Rectal smooth muscle tissue (tissue), 1 donor: ENCODE measurements at regions not wholly inside any gene's neighbourhood (a gene's known extent, or its start where the extent isn't known, plus 50 kb on each side); places are given as distances from the start of the nearest gene placed in this dataset.

Experiments used
- H3K27ac ChIP-seq: one replicate; pipeline ENCODE4 v1.7.0; 2013; ENCODE audit warnings: low read depth, low read length, inconsistent platforms
- H3K27me3 ChIP-seq: one replicate; pipeline ENCODE4 v1.7.0; 2013; ENCODE audit warnings: low read length; ENCODE audit not compliant: control insufficient read depth, insufficient read depth
- H3K36me3 ChIP-seq: one replicate; pipeline ENCODE4 v1.7.0; 2013; ENCODE audit warnings: low read length; ENCODE audit not compliant: control insufficient read depth, insufficient read depth
- H3K4me1 ChIP-seq: one replicate; pipeline ENCODE4 v1.7.0; 2013; ENCODE audit warnings: low read length; ENCODE audit not compliant: control insufficient read depth, insufficient read depth
- H3K4me3 ChIP-seq: one replicate; pipeline ENCODE4 v1.7.0; 2013; ENCODE audit warnings: low read length
- H3K9ac ChIP-seq: one replicate; pipeline ENCODE4 v1.7.0; 2013; ENCODE audit warnings: low read length

DNA sequence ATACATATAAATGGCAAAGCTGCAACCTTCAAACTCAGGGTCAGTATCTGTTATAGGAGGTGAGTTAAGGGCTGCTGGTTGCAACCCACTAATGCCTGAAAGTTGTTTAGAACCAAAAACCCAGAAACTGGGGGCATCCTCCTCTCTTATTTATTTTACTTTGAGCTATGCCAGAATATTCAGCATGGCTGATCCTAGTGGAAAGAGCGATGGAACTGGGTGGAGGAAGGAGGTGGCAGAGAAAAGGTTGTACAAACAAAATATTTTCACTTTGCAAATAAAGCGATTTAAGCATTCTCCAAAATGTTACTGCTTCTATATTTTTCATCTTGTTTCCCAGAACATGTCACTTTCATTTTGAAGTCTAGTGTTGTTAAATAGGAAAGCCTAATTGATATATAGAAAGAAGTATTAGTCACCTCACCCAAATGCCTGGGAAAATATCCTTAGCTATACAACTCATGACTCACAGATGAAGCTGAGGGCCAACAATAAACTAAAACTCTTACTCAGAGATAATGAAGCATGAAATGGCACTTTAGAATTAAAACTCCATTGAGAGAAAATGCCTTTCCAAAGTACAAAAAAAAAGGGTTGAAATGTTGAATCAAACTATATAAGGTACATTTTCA, 251.4 kb upstream of the UBE2E3 start:
- H3K9ac ChIP-seq, result no peak overlapping the region
- no peaks in the 10 kb centered on the region for H3K27me3 ChIP-seq
- no peaks in the 10 kb centered on the region for H3K36me3 ChIP-seq
- no peaks in the 10 kb centered on the region for H3K4me1 ChIP-seq
- H3K4me3 ChIP-seq, result no peak overlapping the region
- H3K27ac ChIP-seq, result no peak overlapping the region

DNA sequence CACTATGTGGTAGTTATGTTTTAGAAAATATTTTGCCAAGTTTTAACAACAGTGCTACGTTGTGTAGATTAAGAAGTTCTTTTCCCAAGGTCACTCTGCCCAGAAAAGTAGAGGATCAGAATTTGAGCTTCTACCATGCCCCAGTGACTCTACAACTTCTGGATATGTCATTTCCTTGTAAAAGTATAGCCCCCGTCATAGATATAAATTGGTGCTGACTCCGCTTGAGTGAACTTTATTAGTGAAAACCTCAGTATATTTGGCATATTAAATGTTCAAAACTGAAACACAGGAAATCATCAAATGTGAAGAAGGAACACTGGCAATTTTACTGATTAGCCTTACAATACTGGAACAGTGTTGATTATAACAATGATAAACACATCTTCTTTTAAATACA, 256.7 kb upstream of the UBE2E3 start:
- Histone ChIP-seq H3K9ac (no peak overlapping the region), H3K36me3 (no peaks in the 10 kb centered on the region), H3K4me3 (no peak overlapping the region), H3K27ac (no peak overlapping the region), H3K27me3 (no peaks in the 10 kb centered on the region), H3K4me1 (no peaks in the 10 kb centered on the region)

DNA sequence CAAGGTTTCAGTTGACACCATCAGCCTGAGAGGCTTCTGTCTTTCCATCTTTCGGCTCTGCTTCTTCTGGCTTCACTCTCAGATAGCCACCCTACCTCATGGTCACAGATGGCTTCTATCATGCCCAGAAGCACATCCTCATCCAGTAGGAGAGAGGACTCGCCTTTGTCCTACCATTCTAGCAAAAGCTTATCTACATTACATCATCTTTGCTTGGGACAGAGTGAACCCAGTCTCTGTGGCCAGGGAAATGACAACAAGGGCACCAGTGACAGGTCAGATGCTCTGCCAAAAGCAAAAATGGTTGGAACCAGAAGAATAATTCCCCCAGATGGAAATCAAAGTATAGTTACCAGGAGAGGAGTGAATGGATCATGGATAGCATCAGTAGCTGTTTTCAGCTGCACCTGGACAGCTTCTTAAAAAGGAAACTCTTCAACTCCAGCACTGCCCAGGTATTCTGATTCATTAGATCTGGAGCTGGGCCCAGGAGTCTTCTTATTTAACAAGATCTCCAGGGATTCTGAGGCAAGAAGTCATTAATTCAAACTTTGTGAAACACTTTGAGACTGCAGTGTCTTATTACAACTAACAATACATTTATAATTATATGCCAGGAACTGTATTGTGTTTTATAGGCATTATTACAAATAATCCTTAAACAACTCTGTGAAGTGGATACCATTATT, 257.7 kb upstream of the UBE2E3 start:
- Histone ChIP-seq H3K27me3 (no peaks in the 10 kb centered on the region), H3K4me1 (no peaks in the 10 kb centered on the region), H3K9ac (no peak overlapping the region), H3K4me3 (no peak overlapping the region), H3K36me3 (no peaks in the 10 kb centered on the region), H3K27ac (no peak overlapping the region)

DNA sequence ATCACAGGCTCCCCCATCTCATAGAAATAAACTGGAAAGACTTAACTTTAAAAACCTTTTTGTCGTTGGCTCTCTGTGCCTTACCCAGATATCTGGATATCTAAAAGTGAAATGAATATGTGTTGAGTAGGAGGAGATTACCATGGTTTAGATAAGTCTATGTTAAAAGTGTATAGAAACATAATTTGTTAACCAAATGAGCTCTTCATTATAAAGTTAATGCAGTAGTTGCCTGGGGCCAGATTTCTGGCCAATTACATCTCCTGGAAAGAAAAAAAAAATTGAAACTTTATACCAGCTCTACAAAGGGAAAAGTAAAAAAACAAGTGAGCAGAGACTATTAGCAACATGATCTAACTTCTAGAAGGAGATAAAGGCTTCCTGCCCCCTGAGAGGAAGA, 259.6 kb upstream of the UBE2E3 start:
- Histone ChIP-seq H3K27me3 (no peaks in the 10 kb centered on the region), H3K9ac (no peak overlapping the region), H3K4me3 (no peak overlapping the region), H3K36me3 (no peaks in the 10 kb centered on the region), H3K27ac (no peak overlapping the region), H3K4me1 (no peaks in the 10 kb centered on the region)

DNA sequence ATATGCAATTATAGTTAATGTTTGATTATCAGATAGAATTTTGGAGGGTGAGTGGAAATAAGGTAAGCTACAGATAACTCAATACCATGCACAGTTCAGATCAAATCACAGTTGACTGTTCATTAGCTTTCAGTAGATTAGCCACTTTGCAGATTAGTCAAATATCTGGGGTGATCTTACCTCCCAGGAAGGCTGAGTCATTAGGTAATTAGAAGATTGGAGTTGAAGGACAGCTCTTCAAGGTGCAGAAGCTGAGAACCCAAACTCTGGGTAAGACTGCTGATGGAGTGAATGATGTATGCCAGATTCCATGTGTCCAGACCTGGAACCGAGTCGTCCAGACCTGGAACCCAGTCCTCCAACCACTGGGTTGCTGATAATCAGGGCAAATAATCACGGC, 262.8 kb upstream of the UBE2E3 start:
- no peak overlapping the region for H3K4me3 ChIP-seq
- H3K27ac ChIP-seq, result no peak overlapping the region
- H3K36me3 ChIP-seq, result no peaks in the 10 kb centered on the region
- H3K4me1 ChIP-seq, result no peaks in the 10 kb centered on the region
- H3K9ac ChIP-seq, result no peak overlapping the region
- H3K27me3 ChIP-seq, result peaks cover 2% of the 10 kb centered on the region

DNA sequence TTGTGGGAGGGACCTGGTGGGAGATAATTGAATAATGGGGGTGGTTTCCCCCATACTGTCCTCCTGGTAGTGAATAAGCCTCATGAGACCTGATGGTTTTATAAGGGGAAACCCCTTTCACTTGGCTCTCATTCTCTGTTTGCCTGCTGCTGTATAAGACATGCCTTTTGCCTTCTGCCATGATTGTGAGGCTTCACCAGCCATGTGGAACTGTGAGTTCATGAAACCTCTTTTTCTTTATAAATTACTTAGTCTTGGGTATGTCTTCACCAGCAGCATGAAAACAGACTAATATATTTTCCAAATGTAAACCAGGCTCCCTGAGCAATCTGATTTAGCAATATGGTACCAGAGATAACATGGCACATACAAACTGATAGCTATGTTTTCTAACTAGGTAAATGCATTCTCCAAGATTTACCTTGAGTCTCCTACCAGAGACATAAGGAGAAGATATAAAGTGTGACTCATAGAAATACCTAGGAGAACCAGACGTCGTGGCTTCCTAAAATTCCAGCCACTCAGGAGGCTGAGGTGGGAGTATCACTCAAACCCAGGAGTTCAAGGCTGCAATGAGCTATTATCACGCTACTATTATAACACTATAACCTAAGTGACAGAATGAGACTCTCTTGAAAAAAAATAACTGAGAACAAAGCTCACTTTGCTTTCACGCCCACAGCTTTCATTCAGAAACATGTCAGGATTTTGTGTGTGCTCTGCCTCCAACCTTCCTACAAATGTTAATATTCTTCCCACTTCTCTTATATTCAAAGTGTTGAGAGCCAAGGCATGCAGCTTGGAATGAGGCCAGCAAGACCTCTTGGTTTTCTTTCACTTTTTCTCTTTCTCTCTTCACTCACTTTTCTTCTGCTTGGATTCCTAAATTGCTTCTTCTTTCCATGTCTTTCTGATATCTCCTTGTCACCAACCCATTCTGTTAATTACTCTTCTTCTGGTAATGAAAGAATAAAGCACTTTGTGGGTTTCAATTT, 263.9 kb upstream of the UBE2E3 start:
- Histone ChIP-seq H3K4me3 (no peak overlapping the region), H3K4me1 (no peaks in the 10 kb centered on the region), H3K27me3 (peaks cover 2% of the 10 kb centered on the region), H3K9ac (no peak overlapping the region), H3K36me3 (no peaks in the 10 kb centered on the region), H3K27ac (no peak overlapping the region)

DNA sequence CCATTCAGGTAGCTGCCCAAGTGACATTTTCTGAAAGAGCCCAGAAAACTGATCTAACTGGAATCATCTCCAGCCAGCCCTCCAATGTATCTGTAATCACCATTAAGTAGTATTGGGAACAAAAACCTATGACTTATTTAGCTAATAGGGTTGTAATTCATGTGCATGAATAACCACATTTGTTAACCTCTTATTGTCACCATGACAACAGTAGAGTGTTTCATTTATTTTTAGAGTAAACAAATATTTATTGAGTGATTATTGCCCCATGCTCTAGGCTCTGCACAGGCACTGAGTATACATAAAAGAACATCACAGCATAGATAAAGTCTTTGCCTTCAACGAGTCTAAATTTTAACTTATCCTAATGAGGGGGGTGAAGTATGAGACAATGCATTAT, 265.4 kb upstream of the UBE2E3 start:
- H3K36me3 ChIP-seq, result no peaks in the 10 kb centered on the region
- H3K27me3 ChIP-seq, result peaks cover 2% of the 10 kb centered on the region
- no peak overlapping the region for H3K4me3 ChIP-seq
- H3K27ac ChIP-seq, result no peak overlapping the region
- no peak overlapping the region for H3K9ac ChIP-seq
- no peaks in the 10 kb centered on the region for H3K4me1 ChIP-seq

DNA sequence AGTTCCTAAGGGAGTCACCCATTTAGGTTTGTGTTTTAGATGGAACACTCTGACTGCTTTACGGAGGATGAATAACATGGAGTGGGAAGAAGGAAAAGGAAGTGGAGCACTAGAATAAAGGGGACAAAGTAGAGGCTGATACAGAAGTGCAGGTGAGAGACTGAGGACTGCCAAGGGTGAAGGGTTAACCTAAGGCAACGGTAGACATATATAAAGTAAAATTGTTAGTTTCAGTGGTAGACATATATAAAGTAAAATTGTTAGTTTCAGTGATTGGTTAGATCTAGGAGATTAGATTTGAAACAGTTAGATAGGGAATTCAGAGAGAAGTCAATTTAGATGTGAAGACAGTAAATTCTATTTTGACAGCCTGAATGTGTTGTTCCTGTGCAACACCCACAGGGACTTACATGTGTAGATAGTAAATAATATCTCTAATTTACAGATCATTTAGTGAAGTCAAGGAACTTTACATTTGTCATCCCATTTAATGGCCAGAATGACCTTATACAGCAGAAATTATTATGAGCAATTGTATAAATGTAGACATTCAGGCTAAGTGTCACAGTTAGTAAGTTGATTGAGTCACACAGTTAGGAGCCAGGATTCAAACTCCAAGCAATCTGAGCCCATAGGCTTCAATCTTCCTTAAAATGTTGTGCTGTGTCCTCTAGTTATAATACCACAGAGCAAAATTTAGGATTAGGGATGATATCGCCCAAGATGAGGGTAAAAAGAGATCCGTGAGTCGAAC, 270.8 kb upstream of the UBE2E3 start:
- Histone ChIP-seq H3K4me3 (no peak overlapping the region), H3K4me1 (no peaks in the 10 kb centered on the region), H3K27me3 (peaks cover 2% of the 10 kb centered on the region), H3K9ac (no peak overlapping the region), H3K27ac (no peak overlapping the region), H3K36me3 (no peaks in the 10 kb centered on the region)

DNA sequence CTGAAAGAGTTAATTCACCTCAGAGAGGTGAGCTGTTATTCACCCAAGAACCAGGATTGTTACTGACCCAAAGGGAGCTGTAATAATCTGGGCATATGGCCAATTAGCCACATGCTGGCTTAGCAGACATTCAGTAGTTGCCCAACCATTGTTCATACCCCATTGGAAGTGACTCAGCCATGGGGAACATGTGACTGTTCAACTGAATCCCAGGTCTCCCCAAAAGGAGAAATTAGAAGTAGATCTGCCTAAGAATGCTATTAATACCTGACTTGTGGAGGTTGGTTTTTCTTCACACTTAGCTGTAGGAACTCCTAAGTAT, 272.6 kb upstream of the UBE2E3 start:
- H3K4me3 ChIP-seq, result no peak overlapping the region
- no peaks in the 10 kb centered on the region for H3K27me3 ChIP-seq
- H3K27ac ChIP-seq, result no peak overlapping the region
- H3K4me1 ChIP-seq, result no peaks in the 10 kb centered on the region
- no peak overlapping the region for H3K9ac ChIP-seq
- H3K36me3 ChIP-seq, result no peaks in the 10 kb centered on the region

DNA sequence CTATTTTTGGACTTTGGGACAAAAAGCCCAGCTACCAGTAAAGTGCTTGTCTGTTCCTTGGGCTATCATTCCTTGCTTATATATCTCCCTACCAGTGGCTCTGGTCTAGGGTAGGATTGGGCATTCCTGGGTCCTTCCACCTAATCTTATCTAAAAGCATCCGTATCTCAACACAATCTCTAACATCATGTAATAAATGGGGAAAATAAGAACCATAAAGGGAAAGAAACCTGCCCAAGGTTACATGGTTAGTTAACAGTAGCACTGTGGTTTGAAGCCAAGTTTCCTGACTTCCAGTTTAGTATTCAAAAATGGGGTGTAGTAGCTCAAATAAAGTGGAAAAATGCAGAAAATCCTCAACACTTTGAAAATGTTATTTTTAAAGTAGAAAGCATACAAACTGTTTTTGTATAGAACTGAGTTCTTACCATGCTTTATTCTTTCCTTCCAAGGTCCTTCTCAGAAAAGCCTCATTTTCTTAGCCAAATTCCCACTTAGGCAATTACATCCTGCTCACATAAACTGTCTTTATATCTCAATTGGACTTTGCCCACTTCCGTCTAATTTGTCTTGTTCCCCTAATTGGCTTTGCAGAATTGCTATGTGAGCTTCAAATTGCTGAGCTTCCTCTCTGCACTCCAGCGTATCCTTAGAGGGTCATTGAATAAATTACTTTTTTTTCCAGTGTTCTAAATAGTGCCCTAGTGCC, 273.1 kb upstream of the UBE2E3 start:
- Histone ChIP-seq H3K36me3 (no peaks in the 10 kb centered on the region), H3K9ac (no peak overlapping the region), H3K27me3 (no peaks in the 10 kb centered on the region), H3K4me1 (no peaks in the 10 kb centered on the region), H3K27ac (no peak overlapping the region), H3K4me3 (no peak overlapping the region)

DNA sequence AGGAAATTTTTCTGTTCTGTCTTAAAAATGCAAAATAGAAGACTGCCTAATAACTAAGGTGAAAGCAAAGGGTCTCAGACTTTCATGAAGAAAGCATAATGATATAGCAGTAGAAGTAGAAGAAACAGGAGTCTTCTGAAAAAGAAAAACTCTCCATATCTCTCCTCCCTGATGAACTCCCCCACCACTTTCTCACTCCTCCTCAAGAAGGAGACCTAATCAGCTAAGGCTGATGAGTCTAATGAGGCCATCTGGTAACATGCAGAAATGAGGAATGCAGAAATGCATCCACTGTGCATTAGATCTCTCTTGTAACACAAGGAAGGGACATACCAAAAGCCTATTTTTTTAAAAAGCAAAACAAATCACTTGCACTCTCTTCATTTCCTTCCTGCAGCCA, 273.7 kb upstream of the UBE2E3 start:
- no peaks in the 10 kb centered on the region for H3K36me3 ChIP-seq
- no peaks in the 10 kb centered on the region for H3K27me3 ChIP-seq
- no peaks in the 10 kb centered on the region for H3K4me1 ChIP-seq
- H3K4me3 ChIP-seq, result no peak overlapping the region
- no peak overlapping the region for H3K9ac ChIP-seq
- no peak overlapping the region for H3K27ac ChIP-seq

DNA sequence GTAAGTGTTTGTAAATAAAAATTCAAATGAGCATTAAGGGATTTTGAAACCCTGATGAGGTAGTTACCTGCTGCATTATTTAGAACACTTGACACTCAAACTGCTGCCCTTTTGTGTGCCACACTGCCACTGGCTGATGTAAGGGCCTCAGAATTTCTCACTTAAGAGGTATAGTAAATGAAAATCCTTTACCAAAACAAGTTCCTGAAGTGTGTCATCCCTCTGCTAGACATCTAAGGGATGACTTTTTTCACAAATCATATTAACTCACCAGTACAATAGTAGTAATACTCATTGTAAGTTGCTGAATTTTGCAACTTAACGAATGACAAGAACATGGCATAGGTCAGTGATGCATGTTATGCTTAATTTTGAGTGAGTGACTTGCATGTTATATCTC, 274.9 kb upstream of the UBE2E3 start:
- Histone ChIP-seq H3K9ac (no peak overlapping the region), H3K36me3 (no peaks in the 10 kb centered on the region), H3K27me3 (no peaks in the 10 kb centered on the region), H3K27ac (no peak overlapping the region), H3K4me3 (no peak overlapping the region), H3K4me1 (no peaks in the 10 kb centered on the region)
